RWPE2 (cell line): ENCODE measurements at regions not wholly inside any gene's neighbourhood (a gene's known extent, or its start where the extent isn't known, plus 50 kb on each side); places are given as distances from the start of the nearest gene placed in this dataset.

Source experiments
- ATAC-seq: fragments of 200-7000 bp; cut with Tn5 transposase; 3 replicates; pipeline ENCODE4 v1.9.1; 2021; ENCODE audit warnings: low read depth
- DNase-seq: peaks from one replicate; pipeline ENCODE4 v3.0.0-alpha.2; 2020; ENCODE audit warnings: low spot score
- H3K27ac ChIP-seq: fragments of 450-650 bp; 2 replicates; pipeline ENCODE4 v1.5.1; 2017; ENCODE audit warnings: mild to moderate bottlenecking; ENCODE audit not compliant: poor library complexity, severe bottlenecking
- H3K27me3 ChIP-seq: fragments of 250-450 bp; sonication (Bioruptor Pico); 2 replicates; pipeline ENCODE4 v1.5.1; 2021; ENCODE audit warnings: mild to moderate bottlenecking, moderate library complexity; ENCODE audit not compliant: insufficient read depth, poor library complexity, severe bottlenecking
- H3K36me3 ChIP-seq: fragments of 250-450 bp; sonication (Bioruptor Pico); 2 replicates; pipeline ENCODE4 v1.5.1; 2020; ENCODE audit warnings: low read depth, mild to moderate bottlenecking, moderate library complexity
- H3K4me1 ChIP-seq: fragments of 250-450 bp; sonication (Bioruptor Pico); 2 replicates; pipeline ENCODE4 v1.5.1; 2021; ENCODE audit warnings: mild to moderate bottlenecking, moderate library complexity; ENCODE audit not compliant: insufficient read depth, poor library complexity, severe bottlenecking
- H3K4me3 ChIP-seq: fragments of 250-450 bp; sonication (Bioruptor Pico); 2 replicates; pipeline ENCODE4 v1.5.1; 2021; ENCODE audit warnings: mild to moderate bottlenecking, moderate library complexity; ENCODE audit not compliant: severe bottlenecking
- H3K9me3 ChIP-seq: fragments of 250-450 bp; sonication (Bioruptor Pico); 2 replicates; pipeline ENCODE4 v1.5.1; 2021; ENCODE audit warnings: mild to moderate bottlenecking, moderate library complexity; ENCODE audit not compliant: severe bottlenecking
- TF ChIP-seq, protein P1 (sequence below): fragments of 450-650 bp; IDR thresholded peaks from one replicate; pipeline ENCODE4 v1.5.1; 2017; ENCODE audit warnings: mild to moderate bottlenecking, moderate library complexity; ENCODE audit not compliant: poor library complexity, severe bottlenecking

- no peak for ATAC-seq
- no peaks in the 10 kb centered on the region for H3K9me3 ChIP-seq
- TF ChIP-seq, protein P1, sequence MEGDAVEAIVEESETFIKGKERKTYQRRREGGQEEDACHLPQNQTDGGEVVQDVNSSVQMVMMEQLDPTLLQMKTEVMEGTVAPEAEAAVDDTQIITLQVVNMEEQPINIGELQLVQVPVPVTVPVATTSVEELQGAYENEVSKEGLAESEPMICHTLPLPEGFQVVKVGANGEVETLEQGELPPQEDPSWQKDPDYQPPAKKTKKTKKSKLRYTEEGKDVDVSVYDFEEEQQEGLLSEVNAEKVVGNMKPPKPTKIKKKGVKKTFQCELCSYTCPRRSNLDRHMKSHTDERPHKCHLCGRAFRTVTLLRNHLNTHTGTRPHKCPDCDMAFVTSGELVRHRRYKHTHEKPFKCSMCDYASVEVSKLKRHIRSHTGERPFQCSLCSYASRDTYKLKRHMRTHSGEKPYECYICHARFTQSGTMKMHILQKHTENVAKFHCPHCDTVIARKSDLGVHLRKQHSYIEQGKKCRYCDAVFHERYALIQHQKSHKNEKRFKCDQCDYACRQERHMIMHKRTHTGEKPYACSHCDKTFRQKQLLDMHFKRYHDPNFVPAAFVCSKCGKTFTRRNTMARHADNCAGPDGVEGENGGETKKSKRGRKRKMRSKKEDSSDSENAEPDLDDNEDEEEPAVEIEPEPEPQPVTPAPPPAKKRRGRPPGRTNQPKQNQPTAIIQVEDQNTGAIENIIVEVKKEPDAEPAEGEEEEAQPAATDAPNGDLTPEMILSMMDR = no peak
- H3K27me3 ChIP-seq = no peaks in the 10 kb centered on the region
- H3K4me3 ChIP-seq = no peak overlapping the region
- no peaks in the 10 kb centered on the region for H3K36me3 ChIP-seq
- DNase-seq = no peak
- H3K27ac ChIP-seq = no peak overlapping the region
- H3K4me1 ChIP-seq = no peaks in the 10 kb centered on the region
These were observed 50.9 kb upstream of the GJA5 start for GRCh38 chr1:147811273-147811672.

- TF ChIP-seq, protein P1 = no peak
- no peaks in the 10 kb centered on the region for H3K4me1 ChIP-seq
- H3K36me3 ChIP-seq = no peaks in the 10 kb centered on the region
- H3K27ac ChIP-seq = no peak overlapping the region
- no peak overlapping the region for H3K4me3 ChIP-seq
- no peak for DNase-seq
- no peaks in the 10 kb centered on the region for H3K9me3 ChIP-seq
- no peak for ATAC-seq
- no peaks in the 10 kb centered on the region for H3K27me3 ChIP-seq
These were observed 51.3 kb upstream of the GJA5 start for GRCh38 chr1:147811751-147812150.

DNA sequence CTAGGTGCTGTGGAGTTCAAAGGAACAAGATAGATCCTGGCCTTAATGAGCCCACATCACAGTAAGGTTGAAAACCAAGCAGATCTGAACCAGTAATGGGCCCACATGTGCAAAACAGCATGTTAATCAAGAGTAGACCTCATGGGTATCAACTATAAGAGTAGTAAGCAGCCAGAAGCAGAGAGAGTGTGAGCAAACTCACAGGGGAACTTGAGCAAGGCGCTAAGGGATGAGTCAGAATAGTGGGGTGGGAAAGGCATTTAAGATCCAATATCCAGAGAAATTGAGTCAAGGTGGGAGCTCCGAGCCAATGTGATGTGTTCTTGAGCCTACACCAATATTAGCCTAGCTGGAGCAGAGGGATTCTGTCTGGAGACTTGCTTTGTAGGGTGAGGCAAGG lies 52.4 kb upstream of the GJA5 start:
- DNase-seq (no peak), ATAC-seq (no peak)
- H3K27ac ChIP-seq = no peak overlapping the region
- no peaks in the 10 kb centered on the region for H3K27me3 ChIP-seq
- no peaks in the 10 kb centered on the region for H3K36me3 ChIP-seq
- no peak overlapping the region for H3K4me3 ChIP-seq
- TF ChIP-seq, protein P1 = no peak
- no peaks in the 10 kb centered on the region for H3K9me3 ChIP-seq
- H3K4me1 ChIP-seq = no peaks in the 10 kb centered on the region

DNA sequence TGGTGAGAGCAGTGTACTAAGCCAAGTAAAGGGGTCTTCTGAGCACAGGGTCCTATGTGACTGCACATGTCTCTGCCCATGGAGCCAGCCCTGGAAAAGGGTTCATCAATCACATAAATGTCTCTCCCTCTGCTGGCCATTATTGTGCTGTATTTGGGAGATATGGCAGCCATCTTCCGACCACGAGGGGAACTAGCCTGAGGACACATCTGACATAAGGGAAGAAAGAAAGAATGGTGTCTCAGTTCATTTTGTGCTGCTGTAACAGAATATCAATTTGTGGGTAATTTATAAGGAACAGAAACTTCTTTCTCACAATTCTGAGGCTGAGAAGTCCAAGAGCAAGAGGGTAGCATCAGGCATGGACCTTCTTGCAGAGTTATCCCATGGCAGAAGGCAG lies 55.1 kb upstream of the GJA5 start:
- Histone ChIP-seq H3K4me3 (no peak overlapping the region), H3K4me1 (no peaks in the 10 kb centered on the region), H3K27me3 (no peaks in the 10 kb centered on the region), H3K27ac (no peak overlapping the region), H3K36me3 (no peaks in the 10 kb centered on the region), H3K9me3 (no peaks in the 10 kb centered on the region)
- no peak for DNase-seq
- no peak for ATAC-seq
- TF ChIP-seq, protein P1 = peak; percentile 13

DNA sequence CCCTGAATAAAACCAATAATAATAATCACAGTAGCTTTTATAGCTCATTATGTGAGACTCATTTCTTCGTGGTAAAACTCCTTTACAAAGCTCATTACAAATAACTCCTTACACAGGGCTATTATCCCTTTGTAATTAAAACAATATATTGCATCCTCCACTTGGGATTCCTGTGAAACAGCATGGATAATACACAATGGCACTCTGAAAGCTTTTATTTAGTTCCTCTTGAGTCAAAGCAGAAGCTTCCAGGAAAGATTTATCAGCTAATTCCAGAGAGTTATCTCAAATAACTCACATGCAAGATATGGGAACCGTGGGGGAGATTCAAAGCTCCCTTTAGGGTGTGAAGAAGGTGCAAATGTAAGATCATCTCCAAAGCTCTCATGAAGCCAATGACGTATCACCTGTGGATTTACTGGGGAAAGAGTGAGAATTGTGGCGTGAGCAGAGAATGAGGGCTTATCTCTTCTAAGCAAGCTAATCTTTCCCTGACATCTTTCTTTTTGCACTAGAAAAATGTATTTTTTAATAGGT lies 60.4 kb upstream of the GJA5 start:
- H3K9me3 ChIP-seq = no peaks in the 10 kb centered on the region
- H3K27me3 ChIP-seq = no peaks in the 10 kb centered on the region
- ATAC-seq (no peak), DNase-seq (no peak)
- no peak overlapping the region for H3K27ac ChIP-seq
- no peaks in the 10 kb centered on the region for H3K36me3 ChIP-seq
- TF ChIP-seq, protein P1 = no peak
- no peak overlapping the region for H3K4me3 ChIP-seq
- peaks cover 4% of the 10 kb centered on the region for H3K4me1 ChIP-seq
